ENCODE measurements at regions not wholly inside any gene's neighbourhood (a gene's known extent, or its start where the extent isn't known, plus 50 kb on each side); places are given as distances from the start of the nearest gene placed in this dataset.
A peak's percentile ranks its signal among the peaks of the same experiment; 100 is the strongest.

- no peak for DNase-seq
- ATAC-seq = no peak
- Mint-ChIP-seq H3K27me3 (peaks cover 17% of the 10 kb centered on the region), H3K4me3 (no peak overlapping the region), H3K4me1 (no peaks in the 10 kb centered on the region), H3K27ac (no peak overlapping the region), H3K9me3 (peaks cover 5 to 10% of the 10 kb centered on the region in 2 donors)
Measured at GRCh38 chr10:4477664-4478063, 348.3 kb upstream of the AKR1E2 start.

GRCh38 chr10:4475827-4476490 is 350.0 kb upstream of the AKR1E2 start:
- DNase-seq (no peak), ATAC-seq (no peak)
- no peaks in the 10 kb centered on the region for H3K4me1 Mint-ChIP-seq
- H3K27me3 Mint-ChIP-seq = peaks cover 17% of the 10 kb centered on the region
- no peak overlapping the region for H3K4me3 Mint-ChIP-seq
- H3K27ac Mint-ChIP-seq = no peak overlapping the region
- H3K9me3 Mint-ChIP-seq = peaks cover 5 to 10% of the 10 kb centered on the region in 2 donors

GRCh38 chr10:4474829-4475228 is 351.2 kb upstream of the AKR1E2 start:
- H3K4me3 Mint-ChIP-seq = no peak overlapping the region

GRCh38 chr10:4473977-4474376 is 352.0 kb upstream of the AKR1E2 start:
- Mint-ChIP-seq H3K4me1 (no peaks in the 10 kb centered on the region), H3K27me3 (peaks cover 17% of the 10 kb centered on the region), H3K9me3 (peaks cover 0 to under 1% of the 10 kb centered on the region in 2 donors), H3K4me3 (no peak overlapping the region), H3K27ac (no peak overlapping the region)
- ATAC-seq (no peak), DNase-seq (no peak)

More at GRCh38 chr10:4474829-4475228, 351.2 kb upstream of the AKR1E2 start:
- H3K27ac Mint-ChIP-seq = peak overlapping the region; percentile 10 to 17
- no peak for ATAC-seq
- no peaks in the 10 kb centered on the region for H3K4me1 Mint-ChIP-seq
- peaks cover 5 to 9% of the 10 kb centered on the region in 2 donors for H3K9me3 Mint-ChIP-seq
- no peak for DNase-seq
- H3K27me3 Mint-ChIP-seq = peaks cover 17% of the 10 kb centered on the region

- H3K4me1 Mint-ChIP-seq = no peaks in the 10 kb centered on the region
- H3K27ac Mint-ChIP-seq = no peak overlapping the region
- peaks cover 31% of the 10 kb centered on the region for H3K27me3 Mint-ChIP-seq
- ATAC-seq = no peak
- no peak for DNase-seq
- H3K9me3 Mint-ChIP-seq = no peaks in the 10 kb centered on the region
- no peak overlapping the region for H3K4me3 Mint-ChIP-seq
Measured at GRCh38 chr10:4472190-4472904, 353.7 kb upstream of the AKR1E2 start.

- Mint-ChIP-seq H3K9me3 (no peaks in the 10 kb centered on the region), H3K27me3 (peaks cover 28% of the 10 kb centered on the region), H3K4me1 (no peaks in the 10 kb centered on the region), H3K4me3 (no peak overlapping the region), H3K27ac (no peak overlapping the region)
- ATAC-seq (no peak), DNase-seq (no peak)
Measured at GRCh38 chr10:4470231-4470835, 355.7 kb upstream of the AKR1E2 start.

GRCh38 chr10:4467481-4467880 is 358.5 kb upstream of the AKR1E2 start:
- ATAC-seq = no peak
- H3K27me3 Mint-ChIP-seq = peaks cover 18% of the 10 kb centered on the region
- no peak overlapping the region for H3K27ac Mint-ChIP-seq
- no peak overlapping the region for H3K4me3 Mint-ChIP-seq
- H3K4me1 Mint-ChIP-seq = no peaks in the 10 kb centered on the region
- no peak for DNase-seq
- peaks cover 2 to 7% of the 10 kb centered on the region in 2 donors for H3K9me3 Mint-ChIP-seq

GRCh38 chr10:4460267-4460666 is 365.7 kb upstream of the AKR1E2 start:
- H3K27me3 Mint-ChIP-seq = peaks cover 16% of the 10 kb centered on the region
- no peak overlapping the region for H3K4me3 Mint-ChIP-seq
- ATAC-seq (no peak), DNase-seq (no peak)
- no peaks in the 10 kb centered on the region for H3K4me1 Mint-ChIP-seq
- H3K9me3 Mint-ChIP-seq = peaks cover 4 to 14% of the 10 kb centered on the region in 2 donors
- no peak overlapping the region for H3K27ac Mint-ChIP-seq

- no peak for ATAC-seq
- peak overlapping the region in 1 of 2 donors; percentile 14 for H3K27ac Mint-ChIP-seq
- no peaks in the 10 kb centered on the region for H3K4me1 Mint-ChIP-seq
- H3K9me3 Mint-ChIP-seq = peaks cover 4 to 14% of the 10 kb centered on the region in 2 donors
- no peak for DNase-seq
- H3K27me3 Mint-ChIP-seq = peaks cover 16% of the 10 kb centered on the region
- H3K4me3 Mint-ChIP-seq = no peak overlapping the region
Measured at GRCh38 chr10:4459531-4459930, 366.5 kb upstream of the AKR1E2 start.

GRCh38 chr10:4457597-4457996 is 368.4 kb upstream of the AKR1E2 start:
- no peak overlapping the region for H3K27ac Mint-ChIP-seq
- peaks cover 16% of the 10 kb centered on the region for H3K27me3 Mint-ChIP-seq
- no peak overlapping the region for H3K4me3 Mint-ChIP-seq
- H3K9me3 Mint-ChIP-seq = peaks cover 3 to 6% of the 10 kb centered on the region in 2 donors
- DNase-seq (no peak), ATAC-seq (no peak)
- no peaks in the 10 kb centered on the region for H3K4me1 Mint-ChIP-seq

- Mint-ChIP-seq H3K27me3 (peaks cover 22% of the 10 kb centered on the region), H3K27ac (no peak overlapping the region), H3K4me3 (no peak overlapping the region), H3K9me3 (peaks cover 0 to 6% of the 10 kb centered on the region in 2 donors), H3K4me1 (no peaks in the 10 kb centered on the region)
- no peak for ATAC-seq
- DNase-seq = no peak
Measured at GRCh38 chr10:4456776-4457175, 369.2 kb upstream of the AKR1E2 start.

GRCh38 chr10:4456279-4456678 is 369.7 kb upstream of the AKR1E2 start:
- Mint-ChIP-seq H3K4me3 (no peak overlapping the region), H3K27ac (no peak overlapping the region), H3K9me3 (peaks cover 0 to 6% of the 10 kb centered on the region in 2 donors), H3K27me3 (peaks cover 22% of the 10 kb centered on the region), H3K4me1 (peaks cover under 1% of the 10 kb centered on the region)
- ATAC-seq (no peak), DNase-seq (no peak)

GRCh38 chr10:4453950-4454349 is 372.1 kb upstream of the AKR1E2 start:
- H3K9me3 Mint-ChIP-seq = no peaks in the 10 kb centered on the region
- DNase-seq = no peak
- peaks cover 14% of the 10 kb centered on the region for H3K27me3 Mint-ChIP-seq
- H3K4me3 Mint-ChIP-seq = no peak overlapping the region
- no peak for ATAC-seq
- no peak overlapping the region for H3K27ac Mint-ChIP-seq
- peaks cover 8% of the 10 kb centered on the region for H3K4me1 Mint-ChIP-seq

GRCh38 chr10:4453276-4453675 is 372.7 kb upstream of the AKR1E2 start:
- no peak for DNase-seq
- Mint-ChIP-seq H3K4me1 (peaks cover 8% of the 10 kb centered on the region), H3K27ac (no peak overlapping the region), H3K9me3 (no peaks in the 10 kb centered on the region), H3K4me3 (no peak overlapping the region), H3K27me3 (peaks cover 7% of the 10 kb centered on the region)
- no peak for ATAC-seq

- no peaks in the 10 kb centered on the region for H3K9me3 Mint-ChIP-seq
- no peak overlapping the region for H3K4me3 Mint-ChIP-seq
- ATAC-seq (peak; percentile 53), DNase-seq (no peak)
- H3K27ac Mint-ChIP-seq = no peak overlapping the region
- H3K27me3 Mint-ChIP-seq = peaks cover 9% of the 10 kb centered on the region
- peaks cover 8% of the 10 kb centered on the region for H3K4me1 Mint-ChIP-seq
Measured at GRCh38 chr10:4450981-4451908, 374.8 kb upstream of the AKR1E2 start.
